ENCODE measurements at regions not wholly inside any gene's neighbourhood (a gene's known extent, or its start where the extent isn't known, plus 50 kb on each side); places are given as distances from the start of the nearest gene placed in this dataset.

- Histone ChIP-seq H3K36me3 (replicated peaks in 1 of 2; ENCODE audit: control insufficient read depth in 1 of 2, insufficient read depth in 2 of 2, low read length in 2 of 2) (no peaks in the 10 kb centered on the region), H3K4me3 (replicated peaks in 1 of 3; ENCODE audit: low read depth in 2 of 3, low read length in 3 of 3) (no peak overlapping the region), H3K79me2 (ENCODE audit: insufficient read depth, low read length) (no peaks in the 10 kb centered on the region), H4K20me1 (ENCODE audit: insufficient read depth, low read length) (no peaks in the 10 kb centered on the region), H3K4me1 (ENCODE audit: control insufficient read depth in 1 of 2, insufficient read depth in 2 of 2, low read length in 2 of 2) (no peaks in the 10 kb centered on the region), H3K27me3 (ENCODE audit: control insufficient read depth in 2 of 2, insufficient read depth in 2 of 2, low read length in 2 of 2) (no peaks in the 10 kb centered on the region), H3K9me3 (replicated peaks in 1 of 2; ENCODE audit: control insufficient read depth in 1 of 2, insufficient read depth in 1 of 2, low read length in 2 of 2) (no peaks in the 10 kb centered on the region), H3K9ac (ENCODE audit: insufficient read depth, low read length, poor library complexity, severe bottlenecking) (no peak overlapping the region), H3K27ac (ENCODE audit: low read depth in 1 of 2, low read length in 2 of 2) (no peak overlapping the region), H2AFZ (ENCODE audit: insufficient read depth, low read depth, low read length, poor library complexity, severe bottlenecking) (no peak overlapping the region), H3K4me2 (replicated peaks; ENCODE audit: extremely low read depth, low read length, poor library complexity, severe bottlenecking) (no peak overlapping the region)
- WGBS (ENCODE audit: insufficient coverage), result 80% methylated on average over 1 of the region's 2 CpGs
- TF ChIP-seq CTCF (IDR thresholded peaks at IDR 0.05), result no peak
- peaks cover 6% of the 10 kb centered on the region for H3K4me1 Mint-ChIP-seq
- no peak overlapping the region for H3K4me3 Mint-ChIP-seq
- intact Hi-C loops (cut with micrococcal nuclease), result no loop called here
- H3K36me3 Mint-ChIP-seq, result no peaks in the 10 kb centered on the region
- peaks cover 12 to 22% (median 19%) of the 10 kb centered on the region in 7 donors for H3K9me3 Mint-ChIP-seq
- DNase-seq, result no peak
- H3K27me3 Mint-ChIP-seq (ENCODE audit: low read depth in 3 of 3), result peaks cover 0 to 5% (median 0%) of the 10 kb centered on the region in 3 donors
- no peak overlapping the region for H3K27ac Mint-ChIP-seq
Measured at GRCh38 chr9:108720191-108720642, 135.6 kb downstream of the ACTL7B start.

- no peak overlapping the region for H3K4me3 Mint-ChIP-seq
Measured at GRCh38 chr9:108710424-108710823, 145.4 kb downstream of the ACTL7B start.

More at GRCh38 chr9:108710424-108710823, 145.4 kb downstream of the ACTL7B start:
- Histone ChIP-seq H3K4me2 (replicated peaks; ENCODE audit: extremely low read depth, low read length, poor library complexity, severe bottlenecking) (no peak overlapping the region), H3K27ac (ENCODE audit: low read depth in 1 of 2, low read length in 2 of 2) (no peak overlapping the region), H4K20me1 (ENCODE audit: insufficient read depth, low read length) (no peaks in the 10 kb centered on the region), H2AFZ (ENCODE audit: insufficient read depth, low read depth, low read length, poor library complexity, severe bottlenecking) (no peak overlapping the region), H3K27me3 (ENCODE audit: control insufficient read depth in 2 of 2, insufficient read depth in 2 of 2, low read length in 2 of 2) (no peaks in the 10 kb centered on the region), H3K4me1 (ENCODE audit: control insufficient read depth in 1 of 2, insufficient read depth in 2 of 2, low read length in 2 of 2) (no peaks in the 10 kb centered on the region), H3K9me3 (replicated peaks in 1 of 2; ENCODE audit: control insufficient read depth in 1 of 2, insufficient read depth in 1 of 2, low read length in 2 of 2) (no peaks in the 10 kb centered on the region), H3K9ac (ENCODE audit: insufficient read depth, low read length, poor library complexity, severe bottlenecking) (no peak overlapping the region), H3K36me3 (replicated peaks in 1 of 2; ENCODE audit: control insufficient read depth in 1 of 2, insufficient read depth in 2 of 2, low read length in 2 of 2) (no peaks in the 10 kb centered on the region), H3K79me2 (ENCODE audit: insufficient read depth, low read length) (no peaks in the 10 kb centered on the region), H3K4me3 (replicated peaks in 1 of 3; ENCODE audit: low read depth in 2 of 3, low read length in 3 of 3) (no peak overlapping the region)
- H3K36me3 Mint-ChIP-seq, result no peaks in the 10 kb centered on the region
- peaks cover 6% of the 10 kb centered on the region for H3K4me1 Mint-ChIP-seq
- peaks cover 6 to 15% (median 9%) of the 10 kb centered on the region in 7 donors for H3K9me3 Mint-ChIP-seq
- no peak for DNase-seq
- TF ChIP-seq CTCF (IDR thresholded peaks at IDR 0.05), result no peak
- intact Hi-C loops (cut with micrococcal nuclease), result no loop called here
- 100% methylated on average over 3 of the region's 3 CpGs for WGBS (ENCODE audit: insufficient coverage)
- peaks cover 0 to 2% (median 0%) of the 10 kb centered on the region in 3 donors for H3K27me3 Mint-ChIP-seq (ENCODE audit: low read depth in 3 of 3)
- no peak overlapping the region for H3K27ac Mint-ChIP-seq

All from CD14-positive monocyte (primary cell).